ENCODE measurements at regions not wholly inside any gene's neighbourhood (a gene's known extent, or its start where the extent isn't known, plus 50 kb on each side); places are given as distances from the start of the nearest gene placed in this dataset.

GRCh38 chr10:123942114-123942861, 50.7 kb upstream of the CPXM2 start:
- peaks cover 2% of the 10 kb centered on the region for H3K9me3 Mint-ChIP-seq (ENCODE audit: unreplicated experiment)
- peaks cover 14% of the 10 kb centered on the region for H3K4me1 Mint-ChIP-seq (ENCODE audit: low read depth, unreplicated experiment)
- H3K4me3 Mint-ChIP-seq (ENCODE audit: unreplicated experiment): no peak overlapping the region
- H3K4me1 ChIP-seq (ENCODE audit: insufficient read depth, low read length): no peaks in the 10 kb centered on the region
- H3K27ac Mint-ChIP-seq (ENCODE audit: unreplicated experiment): peak overlapping the region; percentile 26
- H3K27me3 Mint-ChIP-seq (ENCODE audit: low read depth, unreplicated experiment): no peaks in the 10 kb centered on the region
- no peaks in the 10 kb centered on the region for H3K27me3 ChIP-seq (ENCODE audit: insufficient read depth, low read length)
- no peaks in the 10 kb centered on the region for H3K36me3 ChIP-seq (ENCODE audit: insufficient read depth, low read length)
- H3K79me2 ChIP-seq (ENCODE audit: insufficient read depth, low read length): no peaks in the 10 kb centered on the region
- no peak overlapping the region for H3K4me3 ChIP-seq (ENCODE audit: insufficient read depth, low read depth, low read length)
- H3K36me3 Mint-ChIP-seq (ENCODE audit: low read depth, unreplicated experiment): no peaks in the 10 kb centered on the region
- TF ChIP-seq CTCF (IDR thresholded peaks at IDR 0.05; ENCODE audit: insufficient read depth, low read depth, low read length): no peak
- TF ChIP-seq EZH2 (IDR thresholded peaks at IDR 0.05; ENCODE audit: insufficient read depth, low read length): no peak
- no peaks in the 10 kb centered on the region for H3K9me3 ChIP-seq (ENCODE audit: insufficient read depth, low read depth, low read length)
- H2AFZ ChIP-seq (ENCODE audit: low read depth, low read length): no peak overlapping the region
- DNase-seq (ENCODE audit: low read depth): no peak
- FAIRE-seq: no peak
- no peak overlapping the region for H3K9ac ChIP-seq (ENCODE audit: low read length)
- no peak overlapping the region for H3K27ac ChIP-seq (ENCODE audit: low read depth, low read length)
- no peak overlapping the region for H3K4me2 ChIP-seq (ENCODE audit: low read length)
- no peaks in the 10 kb centered on the region for H4K20me1 ChIP-seq (ENCODE audit: insufficient read depth, low read length)

Data from astrocyte (in vitro differentiated cells and primary cell).